ENCODE measurements at regions not wholly inside any gene's neighbourhood (a gene's known extent, or its start where the extent isn't known, plus 50 kb on each side); places are given as distances from the start of the nearest gene placed in this dataset.

GRCh38 chr1:217109928-217110327 lies 386.7 kb upstream of the ESRRG start:
- no peak for DNase-seq
- no peak for ATAC-seq
- Histone ChIP-seq H3K9me3 (no peaks in the 10 kb centered on the region), H3K4me3 (no peak overlapping the region), H3K4me1 (ENCODE audit: low read depth) (no peaks in the 10 kb centered on the region), H3K36me3 (ENCODE audit: low read depth) (no peaks in the 10 kb centered on the region)
- intact Hi-C loops (cut with DNase I, micrococcal nuclease), result no loop called here
- no peak for TF ChIP-seq CTCF (IDR thresholded peaks at IDR 0.05)

GRCh38 chr1:217106231-217106901 lies 383.1 kb upstream of the ESRRG start:
- H3K4me1 ChIP-seq (ENCODE audit: low read depth), result no peaks in the 10 kb centered on the region
- no peaks in the 10 kb centered on the region for H3K9me3 ChIP-seq
- no peak for TF ChIP-seq CTCF (IDR thresholded peaks at IDR 0.05)
- ATAC-seq, result peak; percentile 51
- no peak for DNase-seq
- intact Hi-C loops (cut with DNase I, micrococcal nuclease), result no loop called here
- no peaks in the 10 kb centered on the region for H3K36me3 ChIP-seq (ENCODE audit: low read depth)
- no peak overlapping the region for H3K4me3 ChIP-seq

GRCh38 chr1:217105437-217105836 lies 382.2 kb upstream of the ESRRG start:
- Histone ChIP-seq H3K4me1 (ENCODE audit: low read depth) (no peaks in the 10 kb centered on the region), H3K4me3 (no peak overlapping the region), H3K36me3 (ENCODE audit: low read depth) (no peaks in the 10 kb centered on the region), H3K9me3 (no peaks in the 10 kb centered on the region)
- TF ChIP-seq CTCF (IDR thresholded peaks at IDR 0.05), result no peak
- DNase-seq (no peak), ATAC-seq (no peak)
- intact Hi-C loops (cut with DNase I, micrococcal nuclease), result no loop called here

GRCh38 chr1:217097819-217098218 lies 374.6 kb upstream of the ESRRG start:
- TF ChIP-seq CTCF (IDR thresholded peaks at IDR 0.05), result no peak
- H3K9me3 ChIP-seq, result no peaks in the 10 kb centered on the region
- no peaks in the 10 kb centered on the region for H3K4me1 ChIP-seq (ENCODE audit: low read depth)
- ATAC-seq (peak; percentile 35), DNase-seq (no peak)
- intact Hi-C loops (cut with DNase I, micrococcal nuclease), result no loop called here
- H3K36me3 ChIP-seq (ENCODE audit: low read depth), result no peaks in the 10 kb centered on the region
- H3K4me3 ChIP-seq, result no peak overlapping the region

- no peak overlapping the region for H3K4me3 ChIP-seq
- intact Hi-C loops (cut with DNase I, micrococcal nuclease), result no loop called here
- TF ChIP-seq CTCF (IDR thresholded peaks at IDR 0.05), result no peak
- no peak for ATAC-seq
- DNase-seq, result no peak
- H3K9me3 ChIP-seq, result no peaks in the 10 kb centered on the region
- H3K36me3 ChIP-seq (ENCODE audit: low read depth), result no peaks in the 10 kb centered on the region
- no peaks in the 10 kb centered on the region for H3K4me1 ChIP-seq (ENCODE audit: low read depth)
Measured at GRCh38 chr1:217096200-217096599, 373.0 kb upstream of the ESRRG start.

Measured in mucosa of descending colon (tissue), 3 donors.